HG02852 (cell line): ENCODE measurements at regions not wholly inside any gene's neighbourhood (a gene's known extent, or its start where the extent isn't known, plus 50 kb on each side); places are given as distances from the start of the nearest gene placed in this dataset.
"Not testable (repeated sequence)": the region's sequence is repeated elsewhere in the genome, so short reads cannot be mapped to it uniquely, and the experiment has no call there.

Experiments used
- ATAC-seq: cut with Tn5 transposase; IDR thresholded peaks from one replicate; pipeline ENCODE4 v1.9.1; 2021; ENCODE audit warnings: mild to moderate bottlenecking, moderate library complexity; ENCODE audit not compliant: unreplicated experiment

DNA sequence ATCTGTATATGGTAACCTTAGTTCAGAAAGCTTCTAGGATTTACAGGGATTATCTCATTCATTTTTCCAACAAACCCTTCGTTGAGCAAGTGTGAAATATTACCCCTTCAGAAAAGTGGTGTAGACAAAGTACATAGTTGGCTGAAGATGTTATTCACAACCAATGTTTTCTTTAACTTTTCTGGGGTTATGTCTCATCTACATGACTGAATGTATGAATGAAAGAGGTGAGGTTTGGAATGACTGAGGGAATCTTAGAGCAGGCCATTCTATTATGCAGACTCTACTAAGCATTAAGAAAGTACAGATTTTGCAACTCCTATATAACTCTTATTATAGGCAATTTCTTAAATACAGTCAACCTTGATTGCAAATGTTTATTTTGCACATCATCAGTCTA, 167.2 kb downstream of the NDFIP2 start:
- ATAC-seq = no peak

DNA sequence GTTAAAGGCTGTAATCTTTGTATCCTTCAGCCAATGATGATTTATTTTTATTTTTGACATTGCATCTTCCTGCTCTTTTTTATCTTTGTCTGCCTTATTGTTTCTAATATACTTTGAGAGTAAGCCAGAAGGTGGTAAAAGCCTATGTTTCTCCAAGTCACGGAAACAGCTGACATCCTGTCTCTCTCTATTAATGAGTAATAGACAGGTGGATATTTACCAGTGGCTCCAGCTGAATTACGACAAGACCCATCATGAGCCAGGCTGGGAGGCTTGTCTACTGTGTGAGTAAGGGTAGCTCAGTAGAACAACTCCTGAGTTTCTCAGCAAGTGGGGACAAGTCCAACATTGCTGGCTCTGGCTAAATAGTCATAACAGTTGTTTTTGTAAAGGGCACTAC, 166.6 kb downstream of the NDFIP2 start:
- no peak for ATAC-seq

DNA sequence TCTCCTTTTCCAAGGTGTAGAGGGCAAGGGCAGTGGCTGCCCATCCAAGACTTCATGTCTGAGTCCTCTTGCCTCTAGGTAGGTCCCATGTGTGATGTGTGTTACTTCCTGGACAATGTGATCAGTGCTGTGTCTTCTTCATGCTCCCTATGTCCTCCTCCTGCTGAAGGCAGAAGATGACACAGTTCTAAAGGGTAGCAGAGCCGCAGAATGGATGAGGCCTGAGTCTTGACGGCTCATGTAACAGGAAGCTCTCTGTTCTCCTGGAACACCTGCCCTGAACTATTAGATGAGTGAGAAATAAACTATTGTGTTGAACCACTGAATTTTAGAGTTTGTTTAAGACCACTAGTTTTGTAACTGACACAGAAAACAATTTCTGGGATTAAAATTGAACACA, 165.9 kb downstream of the NDFIP2 start:
- ATAC-seq = no peak

DNA sequence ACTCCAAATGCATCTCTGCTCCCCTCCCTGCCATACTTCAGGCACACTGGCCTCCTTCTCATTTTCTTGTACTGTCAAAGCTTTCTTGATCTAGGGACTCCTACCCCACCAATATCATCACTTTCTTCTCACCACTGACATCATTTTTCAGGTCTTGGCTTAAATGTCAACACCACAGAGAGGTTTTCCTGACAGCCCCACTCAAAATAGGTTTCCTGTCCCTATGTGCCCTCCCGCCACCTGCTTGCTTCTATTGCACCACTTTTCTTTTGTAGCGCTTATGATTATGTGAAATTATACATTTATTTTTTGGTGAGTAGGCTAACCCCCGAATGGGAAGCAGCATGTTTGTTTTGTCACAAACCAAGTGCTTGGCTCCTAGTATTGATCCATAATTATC, 164.6 kb downstream of the NDFIP2 start:
- ATAC-seq = no peak

DNA sequence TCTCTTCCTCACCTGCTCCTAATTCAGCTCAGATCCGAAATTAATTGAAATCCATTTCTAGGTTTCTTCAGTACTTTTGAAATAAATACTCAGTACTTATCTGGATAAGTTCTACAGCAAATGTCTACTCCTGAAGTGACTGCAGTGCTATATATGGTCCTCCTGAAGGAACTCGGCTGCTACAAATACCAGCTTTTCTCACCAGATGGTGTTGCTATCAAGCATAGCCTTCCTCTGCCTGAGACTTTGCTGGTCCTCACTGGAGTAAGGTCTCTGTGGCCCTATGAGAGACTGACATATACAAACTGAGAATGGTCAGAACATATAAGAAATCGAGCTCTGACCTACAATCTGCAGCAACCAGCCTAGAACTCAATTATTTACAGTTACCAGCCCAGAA, 161.6 kb downstream of the NDFIP2 start:
- ATAC-seq = no peak

DNA sequence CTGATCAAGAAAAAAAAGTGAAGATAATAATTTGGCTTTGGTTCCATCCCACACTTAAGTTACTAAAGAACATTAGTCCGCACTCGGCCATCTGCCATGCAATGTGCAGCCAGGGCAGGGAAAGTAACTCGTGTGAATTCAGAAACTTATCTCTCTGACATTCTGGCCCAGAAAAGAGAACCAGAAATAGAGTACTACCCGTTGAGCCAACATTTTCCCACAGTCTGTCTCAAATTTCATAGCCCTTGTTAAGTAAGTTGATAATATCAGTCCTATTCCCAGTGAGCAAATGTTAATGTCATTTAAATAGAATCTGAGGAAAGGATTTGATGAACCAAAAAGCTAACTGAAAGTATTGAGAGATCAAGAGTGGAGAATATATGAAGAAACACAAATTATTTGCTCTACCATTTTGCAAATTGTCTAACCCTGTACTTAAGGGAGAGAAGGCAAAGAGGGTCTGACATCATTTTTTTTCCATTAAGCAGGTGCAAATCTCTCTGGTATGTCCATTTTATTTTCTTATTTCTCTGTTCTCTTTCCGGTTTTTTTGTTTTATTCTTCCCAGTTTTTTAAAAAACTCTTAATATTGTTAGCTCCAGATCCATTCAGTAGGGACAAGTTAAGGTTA, 156.3 kb downstream of the NDFIP2 start:
- no peak for ATAC-seq

DNA sequence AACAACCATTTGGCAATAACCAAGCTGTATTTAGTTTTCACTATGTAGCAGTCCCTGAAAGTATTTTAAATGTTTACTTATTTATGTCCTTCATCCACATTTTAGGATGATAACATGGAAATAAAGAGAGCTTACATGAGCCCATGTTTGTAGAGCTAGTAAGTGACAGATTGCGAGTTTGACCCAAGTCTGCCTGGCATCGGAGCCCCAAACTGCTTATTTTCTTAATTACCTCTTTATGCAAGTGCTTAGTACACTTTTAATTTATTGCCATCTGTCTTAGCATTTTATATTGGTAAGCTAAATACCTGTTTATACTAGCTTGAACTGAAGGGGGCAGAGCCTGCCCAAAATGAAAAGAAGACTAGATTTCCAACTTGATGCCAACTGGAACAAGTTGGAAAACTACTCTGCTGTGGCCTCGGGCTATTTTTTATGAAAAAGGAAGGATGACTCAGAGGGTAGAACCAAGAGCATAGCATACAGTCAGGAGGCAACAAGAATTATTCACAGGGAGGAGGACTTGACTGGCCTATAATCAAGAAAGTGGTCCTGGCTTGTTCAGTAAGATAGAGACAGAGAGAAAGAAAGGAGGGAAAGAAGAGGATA, 150.2 kb downstream of the NDFIP2 start:
- no peak for ATAC-seq

DNA sequence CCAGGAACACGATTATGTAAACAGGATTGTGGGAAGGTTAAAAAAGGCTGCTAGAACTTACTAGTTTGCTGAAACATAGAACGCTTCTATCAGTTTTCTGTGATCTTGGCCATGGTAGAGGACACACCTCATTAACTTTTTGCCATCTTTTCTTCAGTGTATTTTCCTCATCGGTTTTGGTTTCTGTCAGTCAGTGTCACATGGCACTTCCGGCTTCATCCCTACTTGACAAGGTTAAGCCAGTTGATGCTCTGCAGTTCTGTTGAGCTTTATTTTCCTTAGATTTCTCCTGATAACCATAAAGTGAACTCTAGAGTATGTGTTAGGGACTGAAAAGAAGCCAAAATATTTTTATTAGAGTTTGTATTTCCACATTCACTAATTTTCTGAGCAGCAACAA, 147.5 kb downstream of the NDFIP2 start:
- ATAC-seq = no peak

DNA sequence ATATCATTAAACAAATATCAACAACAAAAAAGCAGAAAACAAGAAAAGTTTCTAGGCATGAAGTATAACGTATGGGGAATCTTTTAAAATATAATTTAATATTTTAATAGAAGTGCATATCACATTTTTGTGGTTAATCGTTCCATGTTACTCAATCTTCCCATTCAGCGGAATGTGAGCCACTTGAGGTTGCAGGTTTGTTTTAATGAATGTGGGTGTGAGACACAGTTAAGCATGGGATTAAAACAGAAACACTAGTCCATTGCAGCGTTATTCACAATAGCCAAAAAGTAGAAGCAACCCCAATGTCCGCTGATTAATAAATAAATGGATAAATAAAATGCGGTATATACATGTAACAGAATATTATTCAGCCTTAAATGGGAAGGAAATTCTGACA, 146.0 kb downstream of the NDFIP2 start:
- ATAC-seq = no peak

DNA sequence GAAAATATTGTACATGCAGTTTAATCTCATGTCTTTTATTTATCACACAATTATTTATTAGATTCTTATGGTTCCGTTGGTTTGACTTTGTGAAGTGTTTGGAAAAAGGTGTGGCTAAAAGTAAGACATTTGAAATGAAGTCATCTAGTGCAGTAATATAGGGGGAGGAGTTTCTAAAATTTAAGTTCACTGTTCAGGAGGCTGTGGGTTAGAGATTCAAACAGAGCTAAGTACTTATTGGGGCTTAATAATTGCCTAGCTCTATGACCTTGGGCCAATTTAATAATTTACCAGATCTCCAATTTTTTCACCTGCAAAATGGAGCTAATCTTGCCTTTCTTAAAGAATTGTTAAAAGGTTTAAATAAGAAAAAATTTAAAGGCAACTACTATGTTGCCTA, 144.6 kb downstream of the NDFIP2 start:
- ATAC-seq = no peak

DNA sequence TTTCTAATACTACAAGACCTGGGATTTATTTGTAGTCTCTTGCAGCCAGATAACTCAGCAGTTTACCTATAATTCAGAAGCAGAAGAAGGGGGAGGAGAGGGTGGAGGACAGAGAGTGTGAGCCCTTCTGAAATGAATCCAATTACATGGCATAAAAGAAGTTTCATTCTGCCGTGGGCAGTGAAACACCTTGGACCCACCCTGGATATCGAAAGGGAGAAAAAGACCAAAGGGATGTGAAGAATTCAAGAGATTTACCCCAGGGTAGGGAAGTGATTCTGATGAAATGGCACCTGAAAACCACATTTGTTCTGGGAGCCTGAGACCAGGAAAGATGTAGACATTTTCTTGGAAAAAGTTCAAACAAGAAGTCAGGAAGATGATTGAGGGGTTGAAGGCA, 140.9 kb downstream of the NDFIP2 start:
- ATAC-seq = no peak

DNA sequence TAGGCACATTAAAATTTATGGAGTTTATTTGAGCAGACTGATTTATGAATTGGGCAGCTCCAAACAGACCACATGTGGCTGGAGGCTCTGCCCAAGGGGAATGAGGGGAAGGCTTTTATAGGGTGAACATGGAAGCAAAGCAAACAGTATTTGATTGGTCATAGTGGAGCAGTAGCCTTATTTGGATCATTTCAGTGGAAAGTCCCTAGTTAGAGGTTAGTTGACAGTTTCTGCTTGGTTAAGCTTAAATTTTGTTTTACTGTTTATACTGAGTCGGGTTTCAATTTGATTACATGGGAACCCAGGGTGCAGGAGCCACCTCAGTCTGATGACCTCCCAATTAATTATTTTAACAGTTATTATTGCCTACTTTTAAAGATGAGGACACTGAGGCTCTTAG, 140.5 kb downstream of the NDFIP2 start:
- no peak for ATAC-seq

DNA sequence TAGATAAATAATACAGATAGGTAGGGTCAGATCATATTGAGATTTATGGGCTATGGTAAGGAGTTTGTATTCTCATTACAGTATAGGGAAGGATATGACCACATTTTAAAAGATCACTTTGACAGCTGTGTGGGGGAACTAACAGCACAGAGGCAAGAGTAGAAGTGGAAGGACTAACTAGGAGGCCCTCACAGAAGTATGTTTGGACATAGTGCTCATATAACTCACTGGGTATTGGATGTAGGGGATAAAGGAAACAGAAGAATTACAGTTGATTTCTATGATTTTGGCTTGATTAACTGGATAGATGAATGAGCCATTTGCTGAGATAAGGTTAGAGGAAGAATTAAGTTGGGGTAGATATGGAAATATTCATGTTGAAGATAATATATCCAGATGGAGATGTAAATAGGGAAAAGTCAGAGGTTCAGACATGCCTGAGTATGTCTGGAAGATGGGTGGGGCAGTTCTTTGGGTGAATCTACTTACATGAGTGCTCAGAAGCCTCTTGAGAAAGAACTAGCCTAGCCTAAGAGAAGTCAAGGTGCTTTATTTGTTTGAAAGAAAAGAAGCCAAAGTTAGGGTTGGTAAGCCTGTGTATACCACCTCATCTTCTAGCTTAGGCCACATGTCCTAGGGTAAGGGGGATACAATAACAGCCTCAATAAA, 133.4 kb downstream of the NDFIP2 start:
- ATAC-seq = no peak

DNA sequence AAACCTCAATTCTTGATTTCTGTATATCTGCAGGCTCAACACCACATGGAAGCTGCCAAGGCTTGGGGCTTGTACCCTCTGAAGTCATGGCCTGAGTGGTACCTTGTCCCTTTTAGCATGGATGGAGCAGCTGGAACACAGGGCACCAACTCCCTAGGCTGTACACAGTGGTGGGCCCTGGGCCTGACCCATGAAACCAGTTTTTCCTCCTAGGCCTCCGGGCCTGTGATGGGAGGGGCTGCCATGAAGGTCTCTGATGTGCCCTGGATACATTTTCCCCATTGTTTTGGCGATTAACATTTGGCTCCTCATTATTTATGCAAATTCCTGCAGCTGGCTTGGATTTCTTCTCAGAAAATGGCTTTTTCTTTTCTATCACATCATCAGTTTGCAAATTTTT, 131.6 kb downstream of the NDFIP2 start:
- no peak for ATAC-seq

DNA sequence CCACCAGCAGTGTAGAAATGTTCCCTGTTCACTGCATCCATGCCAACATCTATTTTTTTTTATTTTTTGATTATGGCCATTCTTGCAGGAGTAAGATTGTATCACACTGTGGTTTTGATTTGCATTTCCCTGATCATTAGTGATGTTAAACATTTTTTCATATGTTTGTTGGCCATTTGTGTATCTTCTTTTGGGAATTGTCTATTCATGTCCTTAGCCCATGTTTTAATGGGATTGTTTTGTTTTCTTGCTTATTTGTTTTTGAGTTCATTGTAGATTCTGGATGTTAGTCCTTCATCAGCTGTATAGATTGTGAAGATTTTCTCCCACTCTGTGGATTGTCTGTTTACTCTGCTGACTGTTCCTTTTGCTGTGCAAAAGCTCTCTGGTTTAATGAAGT, 126.9 kb downstream of the NDFIP2 start:
- not testable (repeated sequence) for ATAC-seq
